GM23338 (cell line): ENCODE measurements at regions not wholly inside any gene's neighbourhood (a gene's known extent, or its start where the extent isn't known, plus 50 kb on each side); places are given as distances from the start of the nearest gene placed in this dataset.

ENCODE experiments used
- ATAC-seq: fragments of 200-7000 bp; cut with Tn5 transposase; 3 replicates; pipeline ENCODE4 v1.9.1; 2020
- DNase-seq: peaks from one replicate; pipeline ENCODE4 v3.0.0-alpha.2; 2015; ENCODE audit warnings: low spot score
- H2AFZ ChIP-seq: fragments of 200-600 bp; sonication (generic); 2 replicates; pipeline ENCODE4 v1.8.0; 2016; ENCODE audit warnings: antibody characterized with exemption, mild to moderate bottlenecking, moderate library complexity
- H3F3A ChIP-seq: fragments of 200-600 bp; sonication (generic); replicated peaks from 2 replicates; pipeline ENCODE4 v1.8.0; 2017; ENCODE audit warnings: antibody characterized with exemption, mixed run types, low read depth
- H3K27ac ChIP-seq: fragments of 200-600 bp; sonication (generic); 2 replicates; pipeline ENCODE4 v1.6.1; 2016; ENCODE audit warnings: low read depth
- H3K27me3 ChIP-seq: fragments of 200-600 bp; sonication (generic); 2 replicates; pipeline ENCODE4 v1.8.0; 2016; ENCODE audit warnings: mild to moderate bottlenecking, mixed run types, moderate library complexity; ENCODE audit not compliant: insufficient read depth
- H3K36me3 ChIP-seq: fragments of 200-600 bp; sonication (generic); 2 replicates; pipeline ENCODE4 v1.8.0; 2016; ENCODE audit warnings: mild to moderate bottlenecking; ENCODE audit not compliant: insufficient read depth
- H3K4me1 ChIP-seq: fragments of 200-600 bp; sonication (generic); 2 replicates; pipeline ENCODE4 v1.8.0; 2016; ENCODE audit warnings: mild to moderate bottlenecking, moderate library complexity; ENCODE audit not compliant: insufficient read depth
- H3K4me2 ChIP-seq: fragments of 200-600 bp; sonication (generic); 2 replicates; pipeline ENCODE4 v1.7.1; 2017; ENCODE audit warnings: mixed run types
- H3K4me3 ChIP-seq: fragments of 200-600 bp; sonication (generic); 2 replicates; pipeline ENCODE4 v1.6.1; 2016; ENCODE audit warnings: mixed run types
- H3K79me2 ChIP-seq: fragments of 200-600 bp; sonication (generic); replicated peaks from 2 replicates; pipeline ENCODE4 v1.8.0; 2017; ENCODE audit warnings: mild to moderate bottlenecking; ENCODE audit not compliant: insufficient read depth
- H3K9me2 ChIP-seq: fragments of 200-600 bp; sonication (generic); 2 replicates; pipeline ENCODE4 v1.8.0; 2017; ENCODE audit not compliant: insufficient read depth
- H4K20me1 ChIP-seq: fragments of 200-600 bp; sonication (generic); replicated peaks from 2 replicates; pipeline ENCODE4 v1.8.0; 2017; ENCODE audit warnings: mild to moderate bottlenecking; ENCODE audit not compliant: insufficient read depth
- H3K27ac Mint-ChIP-seq: 2 replicates; pipeline ENCODE4 v1.8.0; 2020; ENCODE audit warnings: inconsistent platforms, mild to moderate bottlenecking, moderate library complexity, mixed read lengths
- H3K27me3 Mint-ChIP-seq: 3 replicates; pipeline ENCODE4 v1.8.0; 2022; ENCODE audit warnings: low read depth, mild to moderate bottlenecking, moderate library complexity, mixed read lengths, inconsistent platforms; ENCODE audit not compliant: insufficient read depth, poor library complexity
- H3K36me3 Mint-ChIP-seq: 3 replicates; pipeline ENCODE4 v1.8.0; 2021; ENCODE audit warnings: low read depth, mild to moderate bottlenecking, inconsistent platforms, moderate library complexity, mixed read lengths
- H3K4me1 Mint-ChIP-seq: 3 replicates; pipeline ENCODE4 v1.8.0; 2020; ENCODE audit warnings: mild to moderate bottlenecking, inconsistent platforms, mixed read lengths
- H3K4me3 Mint-ChIP-seq: 3 replicates; pipeline ENCODE4 v1.8.0; 2021; ENCODE audit warnings: moderate library complexity, mild to moderate bottlenecking, inconsistent platforms, mixed read lengths
- H3K9me3 Mint-ChIP-seq: 3 replicates; pipeline ENCODE4 v1.8.0; 2020; ENCODE audit warnings: moderate library complexity, mild to moderate bottlenecking, inconsistent platforms, mixed read lengths
- CTCF ChIP-seq, 2 experiments: fragments of 200-600 bp in 1 of 2; sonication (generic) in 1 of 2; conservative IDR thresholded peaks; 2 replicates each; pipeline versions ENCODE4 v1.5.1 to v1.6.1; 2016 to 2017; ENCODE audit warnings: antibody characterized with exemption in 2 of 2, low read depth in 2 of 2, mild to moderate bottlenecking in 2 of 2, moderate library complexity in 1 of 2
- ETS1 ChIP-seq: IDR thresholded peaks from 2 replicates; pipeline ENCODE4 v1.6.1; 2016; ENCODE audit warnings: antibody characterized with exemption
- EZH2 ChIP-seq: fragments of 200-600 bp; sonication (generic); IDR thresholded peaks from one replicate; pipeline ENCODE4 v1.8.0; 2017; ENCODE audit warnings: antibody characterized with exemption, mild to moderate bottlenecking, low read depth; ENCODE audit not compliant: unreplicated experiment
- EZH2phosphoT487 ChIP-seq: fragments of 200-600 bp; sonication (generic); IDR thresholded peaks from one replicate; pipeline ENCODE4 v1.8.1; 2018; ENCODE audit warnings: antibody characterized with exemption; ENCODE audit not compliant: unreplicated experiment
- NANOG ChIP-seq: IDR thresholded peaks from 2 replicates; pipeline ENCODE4 v1.6.1; 2016; ENCODE audit warnings: antibody characterized with exemption, borderline replicate concordance
- REST ChIP-seq: IDR thresholded peaks from one replicate; pipeline ENCODE4 v1.6.1; 2018; ENCODE audit warnings: antibody characterized with exemption; ENCODE audit not compliant: unreplicated experiment
- ZNF114 ChIP-seq: fragments of 250-450 bp; sonication (Bioruptor Pico); IDR thresholded peaks from 2 replicates; pipeline ENCODE4 v1.5.0; 2020; ENCODE audit warnings: mild to moderate bottlenecking, moderate library complexity
- ZNF331 ChIP-seq: fragments of 250-450 bp; sonication (Bioruptor Pico); IDR thresholded peaks from 2 replicates; pipeline ENCODE4 v1.5.0; 2020; ENCODE audit warnings: low read depth, mild to moderate bottlenecking, moderate library complexity
- ZNF462 ChIP-seq: fragments of 250-450 bp; sonication (Bioruptor Pico); IDR thresholded peaks from 2 replicates; pipeline ENCODE4 v1.5.0; 2020; ENCODE audit warnings: mild to moderate bottlenecking, moderate library complexity

GRCh38 chr11:10382518-10382917 is 72.5 kb upstream of the AMPD3 start:
- DNase-seq (peak; percentile 80), ATAC-seq (peak; percentile 93)
- no peaks in the 10 kb centered on the region for H3K4me1 ChIP-seq
- no peak overlapping the region for H3K4me2 ChIP-seq
- no peak overlapping the region for H3K27ac ChIP-seq
- H3K27me3 ChIP-seq, result no peaks in the 10 kb centered on the region
- peaks cover 4% of the 10 kb centered on the region for H3K27me3 Mint-ChIP-seq
- H3K4me1 Mint-ChIP-seq, result peaks cover 4% of the 10 kb centered on the region; the same call in 1 of the 3 replicates
- H3K4me3 ChIP-seq, result no peak overlapping the region
- H3K4me3 Mint-ChIP-seq, result no peak overlapping the region
- no peaks in the 10 kb centered on the region for H3K9me2 ChIP-seq
- H3K36me3 ChIP-seq, result no peaks in the 10 kb centered on the region
- no peaks in the 10 kb centered on the region for H4K20me1 ChIP-seq
- no peak for TF ChIP-seq EZH2phosphoT487
- H3K27ac Mint-ChIP-seq, result no peak overlapping the region
- H3K36me3 Mint-ChIP-seq, result no peaks in the 10 kb centered on the region; the same call in 2 of the 3 replicates
- peaks cover 3% of the 10 kb centered on the region; the same call in 1 of the 3 replicates for H3K9me3 Mint-ChIP-seq
- no peaks in the 10 kb centered on the region for H3F3A ChIP-seq
- no peaks in the 10 kb centered on the region for H3K79me2 ChIP-seq
- H2AFZ ChIP-seq, result no peak overlapping the region

GRCh38 chr11:10385696-10386095 is 69.4 kb upstream of the AMPD3 start:
- no peak overlapping the region for H3K4me3 ChIP-seq
- no peaks in the 10 kb centered on the region; the same call in 1 of the 3 replicates for H3K36me3 Mint-ChIP-seq
- H3K4me1 ChIP-seq, result no peaks in the 10 kb centered on the region
- 0 out of 2 replicates have a peak overlapping the region, but pooled peaks have one; percentile 23 for H2AFZ ChIP-seq
- no peak overlapping the region for H3K27ac Mint-ChIP-seq
- no peak for DNase-seq
- peaks cover 5% of the 10 kb centered on the region; the same call in 1 of the 2 replicates for H3K36me3 ChIP-seq
- H3K4me2 ChIP-seq, result no peak overlapping the region
- H3K27me3 Mint-ChIP-seq, result peaks cover 9% of the 10 kb centered on the region
- H3K27me3 ChIP-seq, result no peaks in the 10 kb centered on the region
- H3K4me3 Mint-ChIP-seq, result no peak overlapping the region
- H4K20me1 ChIP-seq, result no peaks in the 10 kb centered on the region
- peaks cover 9% of the 10 kb centered on the region; the same call in 1 of the 2 replicates for H3K9me2 ChIP-seq
- H3K4me1 Mint-ChIP-seq, result peaks cover 4% of the 10 kb centered on the region; the same call in 2 of the 3 replicates
- ATAC-seq, result no peak
- H3F3A ChIP-seq, result no peaks in the 10 kb centered on the region
- peaks cover 3% of the 10 kb centered on the region; the same call in 2 of the 3 replicates for H3K9me3 Mint-ChIP-seq
- no peak overlapping the region for H3K27ac ChIP-seq
- H3K79me2 ChIP-seq, result no peaks in the 10 kb centered on the region
- TF ChIP-seq ZNF114, result no peak
- no peak for TF ChIP-seq ZNF462
- no peak for TF ChIP-seq ETS1
- TF ChIP-seq ZNF331 (CRISPR knock-in tag), result no peak
- no peak for TF ChIP-seq NANOG
- no peak for TF ChIP-seq EZH2
- TF ChIP-seq REST, result no peak
- TF ChIP-seq CTCF (conservative IDR thresholded peaks at IDR 0.05; ENCODE audit: low read depth in 2 of 2), result no peak
